T-helper 22 cell (primary cell): ENCODE measurements at regions not wholly inside any gene's neighbourhood (a gene's known extent, or its start where the extent isn't known, plus 50 kb on each side); places are given as distances from the start of the nearest gene placed in this dataset.
"Not testable (repeated sequence)": the region's sequence is repeated elsewhere in the genome, so short reads cannot be mapped to it uniquely, and the experiment has no call there.

Experiments used
- DNase-seq: peaks from one replicate; pipeline ENCODE4 v3.0.0-alpha.2; 2020; ENCODE audit warnings: low read depth

DNA sequence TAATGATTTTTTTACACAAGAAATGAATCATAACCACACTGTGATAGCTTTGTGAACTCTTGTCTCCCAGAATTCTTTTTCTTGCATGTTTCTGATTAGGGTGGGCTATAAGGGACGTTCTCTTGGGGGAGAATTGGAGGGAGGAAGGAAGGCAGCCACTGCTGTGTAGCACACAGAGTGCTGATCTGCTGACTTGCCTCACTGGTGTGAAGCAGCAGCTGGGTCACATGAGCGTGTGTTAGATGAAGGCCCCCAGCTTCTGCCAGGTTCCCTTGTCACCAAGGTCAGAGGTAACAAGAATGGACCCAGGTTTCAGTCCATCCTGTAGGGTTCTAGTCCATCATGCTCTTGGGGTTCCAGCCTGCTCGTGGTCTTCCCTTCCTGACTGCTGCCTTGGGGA lies 107.4 kb upstream of the GLI2 start:
- no peak for DNase-seq

DNA sequence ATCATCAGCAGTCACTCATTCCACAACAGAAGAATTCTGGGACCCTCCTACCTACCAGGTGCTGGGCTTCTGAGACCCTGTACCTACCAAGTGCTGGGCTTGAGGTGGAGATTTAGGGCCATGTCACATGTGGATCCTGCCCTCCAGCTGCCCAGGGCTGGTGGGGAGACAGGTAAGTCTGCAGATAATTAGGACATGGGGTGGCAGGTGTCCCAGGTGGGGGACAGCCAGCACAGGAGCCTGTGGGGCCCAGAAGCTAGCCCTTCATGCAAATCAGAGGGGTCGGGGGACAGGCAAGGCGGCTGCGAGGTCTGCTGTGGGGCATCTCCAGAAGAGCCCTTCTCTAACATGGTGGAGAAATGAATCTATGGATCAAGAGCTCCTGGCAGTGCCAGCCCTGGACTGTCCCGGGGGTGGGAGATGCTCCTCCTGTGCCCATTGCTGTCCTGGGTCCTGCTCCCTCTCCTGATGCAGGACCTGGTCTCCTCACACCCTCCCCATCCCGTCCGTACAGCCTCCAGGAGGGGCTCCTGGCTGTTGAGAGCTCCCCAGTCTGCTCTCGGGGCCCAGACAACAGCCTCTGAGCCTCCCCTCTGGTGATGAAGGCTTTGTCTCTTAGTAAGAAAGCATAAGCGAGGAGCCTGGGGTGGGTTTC lies 106.3 kb upstream of the GLI2 start:
- no peak for DNase-seq

- DNase-seq = no peak
These were observed 105.5 kb upstream of the GLI2 start for GRCh38 chr2:120630031-120630701.

- DNase-seq = no peak
These were observed 104.4 kb upstream of the GLI2 start for GRCh38 chr2:120631236-120631635.

- no peak for DNase-seq
These were observed 103.9 kb upstream of the GLI2 start for GRCh38 chr2:120631724-120632123.

- DNase-seq = no peak
These were observed 102.6 kb upstream of the GLI2 start for GRCh38 chr2:120632796-120633646.

DNA sequence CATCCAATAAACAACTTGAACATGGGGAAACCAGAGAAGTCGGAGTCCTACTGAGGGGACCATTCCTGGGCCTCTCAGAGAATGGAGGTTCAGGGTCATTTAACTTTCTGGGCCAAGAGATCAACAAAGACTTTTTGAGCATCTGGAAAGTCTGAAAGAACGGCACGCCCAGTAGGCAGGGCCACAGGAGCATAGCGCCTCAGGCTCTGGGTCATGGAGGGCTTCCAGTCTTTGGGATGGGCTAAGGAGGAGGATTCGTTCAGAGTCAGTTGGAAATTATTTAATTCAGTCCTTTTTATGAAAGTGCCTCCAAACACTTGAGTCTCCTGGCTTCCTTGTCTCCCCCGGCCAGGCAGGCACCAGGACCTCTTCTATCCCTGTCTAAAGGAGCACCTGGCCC lies 101.1 kb upstream of the GLI2 start:
- DNase-seq = no peak

- no peak for DNase-seq
These were observed 100.5 kb upstream of the GLI2 start for GRCh38 chr2:120635146-120635545.

GRCh38 chr2:120637847-120638246 lies 97.8 kb upstream of the GLI2 start:
- no peak for DNase-seq

GRCh38 chr2:120638450-120638849 lies 97.2 kb upstream of the GLI2 start:
- DNase-seq = no peak

GRCh38 chr2:120641366-120641771 lies 94.3 kb upstream of the GLI2 start:
- no peak for DNase-seq

DNA sequence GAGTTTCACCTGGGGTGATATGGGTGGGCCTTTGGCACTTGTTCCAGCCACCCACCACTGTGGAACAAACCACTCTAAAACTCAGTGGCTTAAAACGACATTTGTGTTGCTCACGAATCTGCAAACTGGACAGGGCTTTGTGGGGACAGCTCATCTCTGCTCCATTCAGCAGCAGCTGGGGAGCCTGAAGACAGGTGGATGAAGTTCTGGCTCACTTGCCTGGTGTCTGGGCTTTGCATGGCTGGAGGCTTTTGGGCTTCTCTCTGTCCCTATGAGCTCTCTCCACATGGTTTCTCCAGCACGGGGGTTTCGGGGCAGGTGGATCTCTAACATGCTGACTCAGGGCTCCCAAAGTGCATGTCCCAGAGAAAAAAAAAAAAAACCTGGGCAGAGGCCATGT lies 93.0 kb upstream of the GLI2 start:
- no peak for DNase-seq

DNA sequence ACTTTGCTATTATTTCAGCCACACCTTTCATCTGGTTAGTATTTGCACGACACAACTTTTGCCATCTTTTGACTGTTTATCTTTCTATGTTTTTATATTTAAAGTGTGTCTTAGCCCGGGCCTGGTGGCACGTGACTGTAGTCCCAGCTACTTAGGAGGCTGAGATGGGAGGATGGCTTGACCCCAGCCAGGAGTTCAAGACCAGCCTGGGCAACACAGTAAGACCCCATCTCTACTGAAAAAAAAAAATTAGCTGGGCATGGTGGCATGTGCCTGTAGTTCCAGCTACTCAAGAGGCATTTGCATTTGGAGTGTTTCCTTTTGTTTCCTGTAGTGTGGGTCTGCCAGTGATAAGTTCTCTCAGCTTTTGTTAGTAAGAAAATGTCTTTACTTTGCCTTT lies 88.7 kb upstream of the GLI2 start:
- no peak for DNase-seq

DNA sequence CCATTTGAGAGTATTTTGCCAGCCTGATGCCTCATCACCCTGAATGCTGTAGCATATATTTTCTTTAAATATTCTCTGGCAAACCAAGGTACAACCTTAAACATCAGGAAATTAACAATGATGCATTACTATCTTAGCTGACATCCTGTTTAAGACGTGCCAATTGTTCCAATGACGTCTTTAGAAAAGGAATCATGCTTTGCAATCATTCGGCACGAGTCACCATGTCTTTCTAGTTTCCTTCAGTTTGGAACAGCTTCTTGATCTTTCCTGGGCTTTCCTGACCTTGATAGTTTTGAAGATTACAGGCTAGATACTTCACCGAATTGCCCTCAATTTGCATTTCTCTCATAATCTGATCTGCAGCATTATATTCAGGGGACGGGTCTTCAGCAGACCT lies 88.2 kb upstream of the GLI2 start:
- DNase-seq = no peak

- not testable (repeated sequence) for DNase-seq
These were observed 86.3 kb upstream of the GLI2 start for GRCh38 chr2:120649381-120649780.

- no peak for DNase-seq
These were observed 85.5 kb upstream of the GLI2 start for GRCh38 chr2:120650022-120650644.

DNA sequence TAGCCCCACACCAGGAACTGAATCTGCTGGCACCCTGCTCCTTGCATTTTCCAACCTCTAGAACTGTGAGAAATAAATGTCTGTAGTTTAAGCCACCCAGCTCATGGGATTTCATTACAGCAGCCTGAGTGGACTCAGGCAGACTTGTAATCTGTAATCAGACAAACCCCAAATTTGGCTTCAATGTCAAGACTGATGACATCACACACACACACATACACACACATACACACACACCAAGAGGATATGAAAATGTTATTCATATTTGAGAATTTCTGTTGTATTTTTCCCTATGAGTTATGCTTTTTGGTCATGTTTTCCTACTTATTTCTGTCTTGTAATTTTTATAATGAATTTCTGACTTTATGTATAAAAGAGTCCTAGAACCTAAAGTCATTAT lies 83.8 kb upstream of the GLI2 start:
- DNase-seq = no peak

GRCh38 chr2:120653046-120653445 lies 82.6 kb upstream of the GLI2 start:
- no peak for DNase-seq

DNA sequence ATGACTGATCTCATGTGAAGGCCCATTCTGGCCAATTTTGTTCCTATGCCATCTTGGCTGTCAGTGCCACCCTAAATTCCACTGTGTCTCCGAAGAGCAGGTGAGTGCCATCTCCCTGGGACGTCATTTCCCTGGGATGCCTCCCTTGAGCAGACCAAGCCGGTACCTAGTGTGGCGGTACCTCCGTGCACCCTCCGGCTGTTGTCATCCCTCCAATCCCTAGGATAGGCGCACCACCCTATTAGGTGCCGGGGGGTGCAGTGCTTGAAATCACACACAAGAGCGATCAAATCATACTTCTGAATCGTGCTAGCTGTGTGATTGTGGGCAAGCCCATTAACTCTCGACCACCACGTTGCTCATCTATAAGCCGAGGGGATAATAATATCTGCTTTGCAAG lies 81.8 kb upstream of the GLI2 start:
- DNase-seq = no peak

DNA sequence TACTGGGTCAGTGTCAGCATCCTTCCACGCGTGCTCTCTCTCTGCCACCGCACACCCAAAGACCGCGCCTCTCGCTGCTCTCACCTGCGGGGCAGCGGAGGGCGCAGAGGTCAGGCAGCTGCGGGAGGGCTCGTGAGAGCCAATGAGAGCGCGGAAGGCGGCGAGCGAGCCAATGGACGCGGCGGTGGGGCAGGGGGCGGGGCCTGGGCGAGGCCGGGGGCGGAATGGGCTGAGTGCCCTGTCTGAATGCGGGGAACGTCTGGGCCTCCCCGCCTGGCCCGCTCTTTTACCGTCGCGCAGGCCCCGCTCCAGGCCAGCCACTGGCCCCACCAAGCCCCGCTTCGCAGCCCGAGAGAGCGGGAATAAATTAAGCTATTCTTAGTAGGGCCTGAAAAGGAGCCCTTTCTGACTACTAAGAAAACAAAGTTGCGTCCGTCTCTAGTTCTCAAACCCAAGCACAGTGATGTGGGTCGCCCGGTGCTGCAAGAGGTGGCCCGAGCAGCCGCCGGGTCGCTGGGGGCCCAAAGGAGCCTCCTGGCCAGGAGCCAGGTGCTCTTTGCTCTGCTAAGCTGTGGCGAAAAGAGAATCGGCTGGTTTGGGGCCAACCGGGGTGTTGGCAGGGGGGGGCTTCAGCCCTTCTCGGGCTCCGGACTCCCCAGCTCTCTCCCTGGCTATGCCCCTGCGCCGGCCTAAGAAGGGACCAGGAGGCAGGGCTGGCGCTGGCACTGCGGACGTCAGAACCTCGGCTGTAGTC lies 81.1 kb upstream of the GLI2 start:
- DNase-seq = no peak

DNA sequence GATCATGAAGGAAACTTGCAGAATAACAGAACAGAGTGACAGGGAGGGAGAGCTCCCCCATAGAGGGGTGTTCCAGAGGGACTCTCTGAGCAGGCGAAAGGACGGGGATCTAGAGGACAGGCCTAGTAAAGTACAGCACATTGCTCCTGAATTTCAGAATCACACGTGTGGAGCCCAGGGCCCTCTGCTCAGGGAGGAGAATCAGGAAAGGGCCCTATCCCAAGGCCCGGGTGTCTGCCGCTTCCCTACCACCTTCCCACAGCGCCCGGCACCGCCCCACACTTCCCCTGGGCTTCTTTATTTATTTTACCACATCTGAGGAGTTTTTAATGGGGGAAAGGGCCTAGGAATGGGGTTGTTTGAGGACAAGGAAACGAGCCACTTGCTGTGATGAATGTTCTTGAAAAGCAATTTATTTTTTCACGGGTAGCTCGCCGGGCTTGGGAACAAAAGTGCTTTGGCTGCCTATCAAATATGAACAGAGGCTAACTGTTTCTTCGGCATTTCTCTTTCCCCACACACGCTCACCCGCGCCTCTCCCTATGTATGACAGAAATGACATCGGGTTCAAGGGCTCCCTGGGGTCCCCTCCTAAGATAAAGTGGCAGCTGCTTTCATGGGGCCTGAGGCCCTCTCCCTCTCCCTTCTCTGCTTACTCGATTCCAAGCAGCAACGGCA lies 79.3 kb upstream of the GLI2 start:
- no peak for DNase-seq
